ENCODE measurements at regions not wholly inside any gene's neighbourhood (a gene's known extent, or its start where the extent isn't known, plus 50 kb on each side); places are given as distances from the start of the nearest gene placed in this dataset.

GRCh38 chr5:56382896-56383295, 149.8 kb upstream of the ANKRD55 start:
- H3K9ac ChIP-seq (ENCODE audit: insufficient read depth, low read length, poor library complexity, severe bottlenecking), result no peak overlapping the region
- H3K9me3 ChIP-seq (replicated peaks in 1 of 2; ENCODE audit: control insufficient read depth in 1 of 2, insufficient read depth in 1 of 2, low read length in 2 of 2), result no peaks in the 10 kb centered on the region
- no peak overlapping the region for H3K27ac Mint-ChIP-seq
- H3K4me3 ChIP-seq (replicated peaks in 1 of 3; ENCODE audit: low read depth in 2 of 3, low read length in 3 of 3), result no peak overlapping the region
- peaks cover 14% of the 10 kb centered on the region for H3K4me1 Mint-ChIP-seq
- TF ChIP-seq CTCF (IDR thresholded peaks at IDR 0.05), result no peak
- H3K4me1 ChIP-seq (ENCODE audit: control insufficient read depth in 1 of 2, insufficient read depth in 2 of 2, low read length in 2 of 2), result peaks cover 13 to 20% of the 10 kb centered on the region in 2 donors
- H3K27me3 Mint-ChIP-seq (ENCODE audit: low read depth in 3 of 3), result peaks cover 0 to 2% (median 0%) of the 10 kb centered on the region in 3 donors
- H3K79me2 ChIP-seq (ENCODE audit: insufficient read depth, low read length), result no peaks in the 10 kb centered on the region
- H4K20me1 ChIP-seq (ENCODE audit: insufficient read depth, low read length), result no peaks in the 10 kb centered on the region
- no peak overlapping the region for H3K4me3 Mint-ChIP-seq
- H3K9me3 Mint-ChIP-seq, result peaks cover 0 to 6% (median 2%) of the 10 kb centered on the region in 7 donors
- WGBS (ENCODE audit: insufficient coverage), result 80% methylated on average over 1 of the region's 1 CpG
- no peak for DNase-seq
- no peak overlapping the region for H3K4me2 ChIP-seq (replicated peaks; ENCODE audit: extremely low read depth, low read length, poor library complexity, severe bottlenecking)
- no peaks in the 10 kb centered on the region for H3K27me3 ChIP-seq (ENCODE audit: control insufficient read depth in 2 of 2, insufficient read depth in 2 of 2, low read length in 2 of 2)
- no peaks in the 10 kb centered on the region for H3K36me3 Mint-ChIP-seq
- intact Hi-C loops (cut with micrococcal nuclease), result no loop called here
- H2AFZ ChIP-seq (ENCODE audit: insufficient read depth, low read depth, low read length, poor library complexity, severe bottlenecking), result no peak overlapping the region
- no peak overlapping the region for H3K27ac ChIP-seq (ENCODE audit: low read depth in 1 of 2, low read length in 2 of 2)
- H3K36me3 ChIP-seq (replicated peaks in 1 of 2; ENCODE audit: control insufficient read depth in 1 of 2, insufficient read depth in 2 of 2, low read length in 2 of 2), result no peaks in the 10 kb centered on the region

GRCh38 chr5:56377573-56377972, 144.4 kb upstream of the ANKRD55 start:
- peaks cover 3% of the 10 kb centered on the region in 2 donors for H3K36me3 Mint-ChIP-seq
- Histone ChIP-seq H3K9me3 (replicated peaks in 1 of 2; ENCODE audit: control insufficient read depth in 1 of 2, insufficient read depth in 1 of 2, low read length in 2 of 2) (peaks cover 7% of the 10 kb centered on the region in 2 donors), H3K27me3 (ENCODE audit: control insufficient read depth in 2 of 2, insufficient read depth in 2 of 2, low read length in 2 of 2) (no peaks in the 10 kb centered on the region), H3K4me2 (replicated peaks; ENCODE audit: extremely low read depth, low read length, poor library complexity, severe bottlenecking) (no peak overlapping the region), H3K4me3 (replicated peaks in 1 of 3; ENCODE audit: low read depth in 2 of 3, low read length in 3 of 3) (no peak overlapping the region), H3K9ac (ENCODE audit: insufficient read depth, low read length, poor library complexity, severe bottlenecking) (no peak overlapping the region), H3K27ac (ENCODE audit: low read depth in 1 of 2, low read length in 2 of 2) (no peak overlapping the region), H3K79me2 (ENCODE audit: insufficient read depth, low read length) (no peaks in the 10 kb centered on the region), H2AFZ (ENCODE audit: insufficient read depth, low read depth, low read length, poor library complexity, severe bottlenecking) (no peak overlapping the region), H4K20me1 (ENCODE audit: insufficient read depth, low read length) (no peaks in the 10 kb centered on the region), H3K36me3 (replicated peaks in 1 of 2; ENCODE audit: control insufficient read depth in 1 of 2, insufficient read depth in 2 of 2, low read length in 2 of 2) (no peaks in the 10 kb centered on the region), H3K4me1 (ENCODE audit: control insufficient read depth in 1 of 2, insufficient read depth in 2 of 2, low read length in 2 of 2) (no peaks in the 10 kb centered on the region)
- DNase-seq, result no peak
- intact Hi-C loops (cut with micrococcal nuclease), result no loop called here
- TF ChIP-seq CTCF (IDR thresholded peaks at IDR 0.05), result no peak
- peaks cover 6 to 17% (median 11%) of the 10 kb centered on the region in 7 donors for H3K9me3 Mint-ChIP-seq
- H3K27ac Mint-ChIP-seq, result no peak overlapping the region
- peaks cover 0 to 4% (median 3%) of the 10 kb centered on the region in 3 donors for H3K27me3 Mint-ChIP-seq (ENCODE audit: low read depth in 3 of 3)
- no peaks in the 10 kb centered on the region for H3K4me1 Mint-ChIP-seq
- H3K4me3 Mint-ChIP-seq, result no peak overlapping the region
